OCI-LY7 (cell line): ENCODE measurements at regions not wholly inside any gene's neighbourhood (a gene's known extent, or its start where the extent isn't known, plus 50 kb on each side); places are given as distances from the start of the nearest gene placed in this dataset.

Source experiments
- EZH2phosphoT487 ChIP-seq: fragments of 200-600 bp; sonication (generic); IDR thresholded peaks from 2 replicates; pipeline ENCODE4 v1.6.1; 2018; ENCODE audit warnings: low read depth, borderline replicate concordance, mild to moderate bottlenecking, mixed run types, antibody characterized with exemption, low read length, moderate library complexity, mixed read lengths
- TF ChIP-seq, protein P1 (sequence below): fragments of 200-600 bp; sonication (generic); conservative IDR thresholded peaks from 2 replicates; pipeline ENCODE4 v1.5.1; 2014; ENCODE audit warnings: mild to moderate bottlenecking, antibody characterized with exemption, low read length, moderate library complexity, mixed read lengths

DNA sequence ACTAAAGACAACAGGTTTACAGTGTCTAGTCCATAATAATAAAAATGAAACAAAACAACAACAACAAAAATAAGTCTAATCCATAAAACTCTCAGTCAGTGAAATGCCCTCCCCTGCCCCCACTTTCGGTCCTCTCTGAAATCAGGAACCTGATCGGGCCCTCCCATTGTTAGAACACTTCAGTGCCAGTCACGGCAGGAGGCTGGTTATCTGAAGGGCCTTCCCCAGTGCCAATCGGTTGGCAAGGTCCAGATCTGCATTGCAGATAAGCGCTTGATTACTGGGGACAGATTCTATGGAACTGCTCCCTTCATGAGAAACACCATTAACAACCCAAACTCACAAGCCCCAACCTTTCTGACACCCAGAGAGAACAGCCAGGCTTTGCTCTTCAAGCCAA is 72.2 kb upstream of the EEPD1 start:
- TF ChIP-seq, protein P1, sequence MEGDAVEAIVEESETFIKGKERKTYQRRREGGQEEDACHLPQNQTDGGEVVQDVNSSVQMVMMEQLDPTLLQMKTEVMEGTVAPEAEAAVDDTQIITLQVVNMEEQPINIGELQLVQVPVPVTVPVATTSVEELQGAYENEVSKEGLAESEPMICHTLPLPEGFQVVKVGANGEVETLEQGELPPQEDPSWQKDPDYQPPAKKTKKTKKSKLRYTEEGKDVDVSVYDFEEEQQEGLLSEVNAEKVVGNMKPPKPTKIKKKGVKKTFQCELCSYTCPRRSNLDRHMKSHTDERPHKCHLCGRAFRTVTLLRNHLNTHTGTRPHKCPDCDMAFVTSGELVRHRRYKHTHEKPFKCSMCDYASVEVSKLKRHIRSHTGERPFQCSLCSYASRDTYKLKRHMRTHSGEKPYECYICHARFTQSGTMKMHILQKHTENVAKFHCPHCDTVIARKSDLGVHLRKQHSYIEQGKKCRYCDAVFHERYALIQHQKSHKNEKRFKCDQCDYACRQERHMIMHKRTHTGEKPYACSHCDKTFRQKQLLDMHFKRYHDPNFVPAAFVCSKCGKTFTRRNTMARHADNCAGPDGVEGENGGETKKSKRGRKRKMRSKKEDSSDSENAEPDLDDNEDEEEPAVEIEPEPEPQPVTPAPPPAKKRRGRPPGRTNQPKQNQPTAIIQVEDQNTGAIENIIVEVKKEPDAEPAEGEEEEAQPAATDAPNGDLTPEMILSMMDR = no peak
- no peak for TF ChIP-seq EZH2phosphoT487
